Psoas muscle (tissue), 7 donors: ENCODE measurements at regions not wholly inside any gene's neighbourhood (a gene's known extent, or its start where the extent isn't known, plus 50 kb on each side); places are given as distances from the start of the nearest gene placed in this dataset.

Experiments used
- ATAC-seq, 4 donors: fragments of 200-7000 bp; cut with Tn5 transposase; one replicate each; pipeline ENCODE4 v1.9.1; 2020; ENCODE audit warnings: moderate library complexity in 3 of 4, mild to moderate bottlenecking in 2 of 4
- DNase-seq, 2 donors: peaks; one replicate each; pipeline ENCODE4 v3.0.0-alpha.2; 2020
- H3K27ac ChIP-seq: fragments of 200-600 bp; one replicate; pipeline ENCODE4 v1.8.0; 2022
- H3K27me3 ChIP-seq, 3 donors: fragments of 200-600 bp in 1 of 3; one replicate each; pipeline versions ENCODE4 v1.6.1 to v1.8.0; 2013 to 2022; ENCODE audit warnings: low read length in 2 of 3, mild to moderate bottlenecking in 2 of 3, moderate library complexity in 1 of 3; ENCODE audit not compliant: insufficient read depth in 3 of 3
- H3K36me3 ChIP-seq, 2 donors: fragments of 200-600 bp in 1 of 2; one replicate each; pipeline versions ENCODE4 v1.6.1 to v1.8.0; 2013 to 2022; ENCODE audit warnings: low read depth in 1 of 2, mild to moderate bottlenecking in 1 of 2, moderate library complexity in 1 of 2; ENCODE audit not compliant: insufficient read depth in 1 of 2
- H3K4me1 ChIP-seq: fragments of 200-600 bp; one replicate; pipeline ENCODE4 v1.8.0; 2022
- H3K4me3 ChIP-seq: fragments of 200-600 bp; one replicate; pipeline ENCODE4 v1.8.0; 2022; ENCODE audit warnings: mild to moderate bottlenecking
- H3K9me3 ChIP-seq: fragments of 200-600 bp; one replicate; pipeline ENCODE4 v1.8.0; 2022
- WGBS, 3 donors: extraction: QIAGEN DNeasy Blood & Tissue Kit; methylation state at CpG; one replicate each; pipeline versions ENCODE4 v1.1.6 to v1.1.7; 2013; 5-methylcytosine and 5-hydroxymethylcytosine counted together
- intact Hi-C, 2 donors: fragments of 100-400 bp; cut with DNase I; formaldehyde crosslinking; loops; one replicate each; pipeline versions ENCODE4 v1.11.0 to v1.14.2; 2022
- TF ChIP-seq, protein P1 (sequence below): fragments of 200-600 bp; IDR thresholded peaks from one replicate; pipeline ENCODE4 v1.8.0; 2022; ENCODE audit warnings: antibody characterized with exemption
- donor health status: healthy with polysubstance abuse.
- donor health status: DM: no; HTN: no; CAD: no; lungs with moderate emphysema.
- donor health status: Bipolar disorder and iron deficiency.
- donor health status: healthy.
- donor health status: DM: yes; HTN: yes; CAD: no.
- donor health status: DM: no; HTN: no; CAD: no.
- donor health status: DM: yes; HTN: yes; CAD: no.

DNA sequence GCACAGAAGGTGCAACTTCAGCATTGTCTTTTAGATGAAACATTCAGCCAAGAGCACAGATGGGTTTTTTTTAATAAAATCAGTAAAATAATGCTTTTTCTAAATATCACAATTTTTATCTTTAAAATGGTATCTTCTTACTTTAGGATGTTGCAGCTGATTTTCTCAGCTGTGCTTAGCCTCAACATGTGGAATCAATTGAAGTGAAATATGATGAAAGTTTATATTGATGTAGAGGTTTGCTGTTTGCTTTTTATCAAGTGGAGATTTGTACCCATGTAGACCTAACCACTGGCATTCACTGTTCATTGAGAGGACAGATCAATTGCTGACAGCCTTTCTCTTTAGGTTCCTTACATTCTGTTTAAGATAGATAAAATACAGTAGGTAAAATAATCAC, 107.8 kb downstream of the CYB561 start:
- TF ChIP-seq, protein P1, sequence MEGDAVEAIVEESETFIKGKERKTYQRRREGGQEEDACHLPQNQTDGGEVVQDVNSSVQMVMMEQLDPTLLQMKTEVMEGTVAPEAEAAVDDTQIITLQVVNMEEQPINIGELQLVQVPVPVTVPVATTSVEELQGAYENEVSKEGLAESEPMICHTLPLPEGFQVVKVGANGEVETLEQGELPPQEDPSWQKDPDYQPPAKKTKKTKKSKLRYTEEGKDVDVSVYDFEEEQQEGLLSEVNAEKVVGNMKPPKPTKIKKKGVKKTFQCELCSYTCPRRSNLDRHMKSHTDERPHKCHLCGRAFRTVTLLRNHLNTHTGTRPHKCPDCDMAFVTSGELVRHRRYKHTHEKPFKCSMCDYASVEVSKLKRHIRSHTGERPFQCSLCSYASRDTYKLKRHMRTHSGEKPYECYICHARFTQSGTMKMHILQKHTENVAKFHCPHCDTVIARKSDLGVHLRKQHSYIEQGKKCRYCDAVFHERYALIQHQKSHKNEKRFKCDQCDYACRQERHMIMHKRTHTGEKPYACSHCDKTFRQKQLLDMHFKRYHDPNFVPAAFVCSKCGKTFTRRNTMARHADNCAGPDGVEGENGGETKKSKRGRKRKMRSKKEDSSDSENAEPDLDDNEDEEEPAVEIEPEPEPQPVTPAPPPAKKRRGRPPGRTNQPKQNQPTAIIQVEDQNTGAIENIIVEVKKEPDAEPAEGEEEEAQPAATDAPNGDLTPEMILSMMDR = no peak
- no peak for ATAC-seq
- intact Hi-C loops = no loop called here

DNA sequence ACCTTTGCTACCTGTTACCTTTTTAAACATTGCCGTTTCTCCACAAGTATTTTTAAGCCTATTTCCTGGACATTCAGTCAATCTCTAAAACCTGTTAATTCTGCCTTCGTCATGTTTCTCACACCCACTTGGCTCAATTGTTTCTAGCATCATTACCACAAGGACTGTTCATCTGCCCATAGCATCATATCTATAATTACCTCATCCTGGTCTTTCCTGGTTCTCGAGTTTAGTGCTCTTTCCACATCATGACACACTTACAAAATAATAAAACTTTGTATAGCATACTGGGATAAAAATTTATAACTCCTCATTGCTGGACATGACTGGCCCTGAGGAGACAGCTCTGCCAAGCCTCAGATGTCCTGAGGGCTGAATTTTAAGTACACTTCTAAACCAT, 104.8 kb downstream of the CYB561 start:
- 87 to 93% (median 90%) methylated on average over 3 of the region's 3 CpGs for WGBS, 3 donors

More for the DNA sequence above, 107.8 kb downstream of the CYB561 start:
- no peak overlapping the region for H3K27ac ChIP-seq
- no peak overlapping the region for H3K4me3 ChIP-seq
- H3K36me3 ChIP-seq = no peaks in the 10 kb centered on the region
- H3K4me1 ChIP-seq = no peaks in the 10 kb centered on the region
- no peaks in the 10 kb centered on the region for H3K27me3 ChIP-seq
- no peak for DNase-seq
- H3K9me3 ChIP-seq = no peaks in the 10 kb centered on the region

DNA sequence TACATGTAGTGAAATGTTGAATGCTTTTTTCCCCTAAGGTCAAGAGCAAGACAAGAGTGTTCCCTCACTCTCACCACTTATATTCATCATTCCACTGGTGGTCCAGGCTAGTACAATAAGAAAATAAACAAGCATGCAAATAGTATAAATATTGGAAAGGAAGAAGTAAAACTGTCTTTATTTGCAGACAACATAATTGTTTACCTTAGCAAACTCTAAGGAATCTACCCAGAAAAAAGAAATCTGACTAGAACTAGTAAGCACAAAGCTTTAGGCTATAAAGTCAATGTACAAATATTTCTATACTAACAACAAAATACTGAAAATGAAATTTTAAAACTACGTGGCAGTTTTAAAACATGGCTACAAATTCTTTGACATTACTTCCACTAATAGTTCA, 101.7 kb downstream of the CYB561 start:
- Histone ChIP-seq H3K36me3 (no peaks in the 10 kb centered on the region), H3K9me3 (no peaks in the 10 kb centered on the region), H3K27ac (no peak overlapping the region), H3K4me1 (no peaks in the 10 kb centered on the region), H3K4me3 (no peak overlapping the region), H3K27me3 (no peaks in the 10 kb centered on the region)
- ATAC-seq (no peak), DNase-seq (no peak)
- WGBS, 3 donors = 96 to 100% (median 98%) methylated on average over 1 of the region's 1 CpG
- intact Hi-C loops = no loop called here
- TF ChIP-seq, protein P1 = no peak

More for the DNA sequence above, 104.8 kb downstream of the CYB561 start:
- H3K27me3 ChIP-seq = no peaks in the 10 kb centered on the region
- TF ChIP-seq, protein P1 = no peak
- DNase-seq = no peak
- intact Hi-C loops = no loop called here
- no peak overlapping the region for H3K4me3 ChIP-seq
- H3K27ac ChIP-seq = no peak overlapping the region
- H3K36me3 ChIP-seq = no peaks in the 10 kb centered on the region
- no peaks in the 10 kb centered on the region for H3K9me3 ChIP-seq
- no peaks in the 10 kb centered on the region for H3K4me1 ChIP-seq
- no peak for ATAC-seq

DNA sequence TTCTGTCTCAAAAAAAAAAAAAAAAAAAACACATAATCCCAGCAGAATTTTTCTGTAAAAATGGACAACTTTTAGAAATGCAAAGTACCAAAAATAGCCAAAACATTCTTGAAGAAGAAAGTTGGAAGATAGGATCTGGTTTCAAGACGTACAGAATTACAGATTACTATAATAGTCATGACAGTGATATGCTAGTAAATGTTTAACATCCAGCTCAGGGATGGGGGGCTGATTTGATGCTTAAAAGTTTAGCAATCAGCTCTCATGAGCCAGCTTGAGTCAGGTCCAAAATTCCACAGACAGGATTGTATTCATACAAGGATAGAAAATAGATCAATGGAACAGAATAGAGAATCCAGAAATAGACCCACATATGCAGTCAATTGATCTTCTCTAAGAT, 100.5 kb downstream of the CYB561 start:
- intact Hi-C loops = no loop called here
- DNase-seq = no peak
- WGBS, 3 donors = 71 to 86% (median 84%) methylated on average over 1 of the region's 1 CpG

DNA sequence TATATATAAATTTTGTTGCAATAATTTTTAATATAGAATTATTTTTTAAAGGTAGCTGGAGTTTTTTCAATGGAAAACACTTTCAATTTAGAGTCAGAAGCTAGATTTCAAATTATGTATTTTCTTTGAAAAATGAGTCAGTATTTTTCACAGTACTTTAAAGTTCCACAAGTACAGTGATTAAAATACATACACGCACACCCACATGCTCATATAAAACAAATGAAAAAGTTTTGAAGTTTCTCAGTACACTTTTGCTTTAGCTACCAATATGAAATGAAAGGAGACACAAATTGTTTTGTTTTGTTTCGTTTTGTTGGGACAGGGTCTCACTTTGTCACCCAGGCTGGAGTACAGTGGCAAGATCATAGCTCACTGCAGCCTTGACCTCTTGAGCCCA, 98.6 kb downstream of the CYB561 start:
- WGBS, 3 donors = 86 to 90% (median 87%) methylated on average over 2 of the region's 2 CpGs
- no peaks in the 10 kb centered on the region for H3K4me1 ChIP-seq
- H3K27ac ChIP-seq = no peak overlapping the region

More for the DNA sequence above, 100.5 kb downstream of the CYB561 start:
- no peaks in the 10 kb centered on the region for H3K4me1 ChIP-seq
- no peak overlapping the region for H3K27ac ChIP-seq
- no peaks in the 10 kb centered on the region for H3K36me3 ChIP-seq
- H3K4me3 ChIP-seq = no peak overlapping the region
- no peaks in the 10 kb centered on the region for H3K27me3 ChIP-seq
- no peaks in the 10 kb centered on the region for H3K9me3 ChIP-seq
- TF ChIP-seq, protein P1 = no peak
- no peak for ATAC-seq

More for the DNA sequence above, 98.6 kb downstream of the CYB561 start:
- no peaks in the 10 kb centered on the region for H3K27me3 ChIP-seq
- TF ChIP-seq, protein P1 = no peak
- H3K36me3 ChIP-seq = no peaks in the 10 kb centered on the region
- ATAC-seq = no peak
- no peak for DNase-seq
- no peak overlapping the region for H3K4me3 ChIP-seq
- intact Hi-C loops = no loop called here
- H3K9me3 ChIP-seq = no peaks in the 10 kb centered on the region
